T-cell (primary cell): ENCODE measurements at regions not wholly inside any gene's neighbourhood (a gene's known extent, or its start where the extent isn't known, plus 50 kb on each side); places are given as distances from the start of the nearest gene placed in this dataset.

Experiments used
- ATAC-seq, 4 experiments: fragments of 200-7000 bp in 3 of 4; fragments of 150-1000 bp in 1 of 4; cut with Tn5 transposase; replicated peaks in 1 of 4; 1 replicate in 3 of 4; 2 replicates in 1 of 4; pipeline ENCODE4 v1.10.0; 2021; ENCODE audit warnings: moderate library complexity in 3 of 4, mild to moderate bottlenecking in 2 of 4, moderate number of reproducible peaks in 1 of 4
- CTCF ChIA-PET, 2 donors: fragments of 300-600 bp; sonication (Branson Sonifier 250); formaldehyde crosslinking; loops; one replicate each; lab custom pipeline; 2022; ENCODE audit warnings: antibody characterized with exemption in 2 of 2; lab: Charles Lee
- POLR2A ChIA-PET, 2 donors: fragments of 300-600 bp; sonication (Branson Sonifier 250); formaldehyde crosslinking; loops; one replicate each; lab custom pipeline; 2022; ENCODE audit warnings: antibody characterized with exemption in 2 of 2; lab: Charles Lee
- DNase-seq, 35 experiments: peaks; one replicate each; pipeline versions ENCODE4 v3.0.0 to v3.0.0-alpha.2; 2013 to 2023
- H3K27ac ChIP-seq: one replicate; pipeline ENCODE4 v1.5.1; 2013; ENCODE audit warnings: low read length
- H3K27me3 ChIP-seq, 2 experiments: replicated peaks in 1 of 2; 1 replicate in 1 of 2; 2 replicates in 1 of 2; pipeline versions ENCODE4 v1.6.1 to v1.7.0; 2013; ENCODE audit warnings: low read length in 1 of 2, mixed read lengths in 1 of 2; ENCODE audit not compliant: control insufficient read depth in 2 of 2, insufficient read depth in 2 of 2; ENCODE audit errors: extremely low read depth in 1 of 2
- H3K36me3 ChIP-seq, 2 donors: 1 replicate in 1 of 2; 2 replicates in 1 of 2; pipeline versions ENCODE4 v1.6.1 to v1.7.0; 2013; ENCODE audit warnings: low read length in 1 of 2; ENCODE audit not compliant: control insufficient read depth in 2 of 2, insufficient read depth in 1 of 2; ENCODE audit errors: extremely low read depth in 1 of 2
- H3K4me1 ChIP-seq, 2 experiments: 1 replicate in 1 of 2; 2 replicates in 1 of 2; pipeline versions ENCODE4 v1.6.1 to v1.7.0; 2013; ENCODE audit warnings: low read length in 2 of 2, mixed read lengths in 1 of 2; ENCODE audit not compliant: insufficient read depth in 2 of 2, control insufficient read depth in 1 of 2; ENCODE audit errors: extremely low read depth in 1 of 2
- H3K4me3 ChIP-seq, 2 donors: 1 replicate in 1 of 2; 2 replicates in 1 of 2; pipeline versions ENCODE4 v1.5.1 to v1.7.0; 2013; ENCODE audit warnings: mild to moderate bottlenecking in 2 of 2, low read length in 1 of 2, moderate library complexity in 1 of 2; ENCODE audit not compliant: control insufficient read depth in 1 of 2; ENCODE audit errors: extremely low read depth in 1 of 2
- H3K9me3 ChIP-seq: 2 replicates; pipeline ENCODE4 v1.7.0; 2013
- H3K27ac Mint-ChIP-seq, 2 donors: one replicate each; pipeline ENCODE4 v1.8.0; 2020 to 2021; ENCODE audit warnings: mild to moderate bottlenecking in 2 of 2, mixed read lengths in 2 of 2
- H3K27me3 Mint-ChIP-seq, 2 donors: one replicate each; pipeline ENCODE4 v1.8.0; 2021 to 2022; ENCODE audit warnings: mixed read lengths in 2 of 2
- H3K36me3 Mint-ChIP-seq: one replicate; pipeline ENCODE4 v1.8.0; 2021; ENCODE audit warnings: mixed read lengths
- H3K4me1 Mint-ChIP-seq, 3 donors: one replicate each; pipeline ENCODE4 v1.8.0; 2020 to 2022; ENCODE audit warnings: mixed read lengths in 3 of 3, mild to moderate bottlenecking in 1 of 3
- H3K4me3 Mint-ChIP-seq, 3 donors: one replicate each; pipeline ENCODE4 v1.8.0; 2020 to 2022; ENCODE audit warnings: mild to moderate bottlenecking in 3 of 3, mixed read lengths in 3 of 3, moderate library complexity in 3 of 3
- H3K9me3 Mint-ChIP-seq, 3 donors: one replicate each; pipeline ENCODE4 v1.8.0; 2020 to 2022; ENCODE audit warnings: mixed read lengths in 3 of 3
- WGBS: methylation state at CpG from one replicate; pipeline ENCODE4 v1.1.5; 2013; ENCODE audit warnings: missing lambda C conversion rate; ENCODE audit not compliant: insufficient coverage; 5-methylcytosine and 5-hydroxymethylcytosine counted together

DNA sequence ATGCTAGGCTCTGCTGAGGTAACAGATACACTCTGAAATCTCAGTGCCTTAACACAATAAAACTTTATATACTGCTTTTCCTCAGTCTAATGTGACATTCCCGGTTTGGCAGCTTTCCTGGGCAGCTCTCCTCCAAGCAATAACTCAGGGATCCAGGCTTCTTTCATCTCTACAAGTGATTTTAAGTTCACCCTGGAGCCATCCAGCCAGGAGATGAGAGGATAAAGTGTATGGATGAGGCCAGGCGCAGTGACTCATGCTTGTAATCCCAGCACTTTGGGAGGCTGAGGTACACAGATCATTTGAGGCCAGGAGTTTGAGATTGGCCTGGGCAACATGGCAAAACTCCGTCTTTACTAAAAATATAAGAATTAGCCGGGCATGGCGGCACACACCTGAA lies 147.2 kb downstream of the UTP18 start:
- ATAC-seq (no peak), DNase-seq (no peak)
- Histone ChIP-seq H3K9me3 (no peaks in the 10 kb centered on the region), H3K27ac (no peak overlapping the region), H3K4me3 (no peak overlapping the region), H3K4me1 (no peaks in the 10 kb centered on the region), H3K36me3 (no peaks in the 10 kb centered on the region), H3K27me3 (peaks cover 0 to 5% of the 10 kb centered on the region in 2 experiments)
- no peaks in the 10 kb centered on the region for H3K36me3 Mint-ChIP-seq
- POLR2A ChIA-PET: no interaction called here
- H3K4me3 Mint-ChIP-seq: no peak overlapping the region
- no peaks in the 10 kb centered on the region for H3K9me3 Mint-ChIP-seq
- peaks cover 3 to 4% of the 10 kb centered on the region in 2 donors for H3K27me3 Mint-ChIP-seq
- no peak overlapping the region for H3K27ac Mint-ChIP-seq
- CTCF ChIA-PET: interaction anchor here in 1 of 2 donors (0.8 kb wide), 1 partner anchor 28 kb away, joined by 3 read pairs; no protein-coding TSS in a partner anchor
- H3K4me1 Mint-ChIP-seq: peaks cover 0 to 3% (median 0%) of the 10 kb centered on the region in 3 donors
- 88% methylated on average over 4 of the region's 5 CpGs for WGBS

DNA sequence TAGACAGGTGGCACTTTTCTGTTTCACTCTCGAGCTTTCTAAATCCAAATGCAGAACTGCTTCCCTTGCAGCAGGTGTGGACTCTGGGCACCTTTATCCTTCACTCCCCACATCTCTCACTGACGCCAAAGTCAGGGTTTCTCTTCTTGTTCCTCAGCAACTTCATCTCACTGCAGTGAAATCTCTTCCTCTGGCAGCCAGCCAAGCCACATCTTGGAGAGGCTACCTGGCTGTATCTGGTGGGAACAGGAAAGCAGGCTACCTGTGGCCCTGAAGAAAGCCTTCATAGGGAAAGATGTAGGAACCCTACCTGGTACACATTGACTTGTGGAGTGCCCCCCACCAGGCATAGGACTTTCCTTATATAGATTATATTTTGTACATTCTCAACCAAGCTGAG lies 159.1 kb downstream of the UTP18 start:
- H3K9me3 ChIP-seq: no peaks in the 10 kb centered on the region
- Mint-ChIP-seq H3K4me3 (peak overlapping the region in 1 of 3 donors; percentile 44), H3K27ac (peak overlapping the region in 1 of 2 donors; percentile 1), H3K9me3 (peaks cover 0 to 5% (median 0%) of the 10 kb centered on the region in 3 donors), H3K27me3 (no peaks in the 10 kb centered on the region), H3K36me3 (no peaks in the 10 kb centered on the region), H3K4me1 (peaks cover 23 to 48% (median 31%) of the 10 kb centered on the region in 3 donors)
- DNase-seq: peak in 5 of 35 experiments; percentile 12 to 31 (median 19)
- peaks cover 0 to 6% of the 10 kb centered on the region in 2 experiments for H3K27me3 ChIP-seq
- no peak overlapping the region for H3K4me3 ChIP-seq
- H3K27ac ChIP-seq: no peak overlapping the region
- no peaks in the 10 kb centered on the region for H3K36me3 ChIP-seq
- no peak for ATAC-seq
- WGBS: 11% methylated on average over 1 of the region's 2 CpGs
- ChIA-PET POLR2A (no interaction called here), CTCF (interaction anchor here in 1 of 2 donors (0.7 kb wide), 2 partner anchors 43 to 48 kb away, joined by 3 read pairs; no protein-coding TSS in a partner anchor)
- peaks cover 7 to 16% of the 10 kb centered on the region in 2 experiments for H3K4me1 ChIP-seq

DNA sequence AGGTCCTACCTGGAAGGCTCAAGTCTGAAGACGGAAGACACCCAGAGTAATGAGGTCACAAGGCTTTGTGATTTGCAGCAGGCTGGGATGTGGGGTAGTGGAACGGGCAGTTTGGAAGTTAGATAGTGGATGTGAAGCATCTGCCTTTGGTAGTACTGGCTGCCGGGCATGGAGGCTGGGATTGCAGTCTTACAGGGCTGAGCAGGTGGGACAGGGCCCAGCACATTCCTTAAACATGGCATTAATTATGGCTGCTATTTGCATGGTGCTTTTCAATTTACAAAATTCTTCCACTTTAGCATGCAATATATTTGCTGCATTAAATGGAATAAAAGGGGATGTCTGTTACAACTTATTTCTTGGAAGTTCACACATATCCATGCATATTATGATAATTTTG lies 161.2 kb downstream of the UTP18 start:
- H3K27ac Mint-ChIP-seq: no peak overlapping the region
- 79% methylated on average over 3 of the region's 3 CpGs for WGBS
- peaks cover 7 to 21% of the 10 kb centered on the region in 2 experiments for H3K4me1 ChIP-seq
- ATAC-seq (no peak), DNase-seq (no peak)
- H3K36me3 ChIP-seq: no peaks in the 10 kb centered on the region
- H3K4me1 Mint-ChIP-seq: peaks cover 27 to 58% (median 38%) of the 10 kb centered on the region in 3 donors
- no peaks in the 10 kb centered on the region for H3K27me3 Mint-ChIP-seq
- H3K9me3 Mint-ChIP-seq: peaks cover 0 to 5% (median 0%) of the 10 kb centered on the region in 3 donors
- no peak overlapping the region for H3K4me3 Mint-ChIP-seq
- ChIA-PET POLR2A (no interaction called here), CTCF (no interaction called here)
- no peak overlapping the region for H3K4me3 ChIP-seq
- H3K27ac ChIP-seq: no peak overlapping the region
- peaks cover 0 to 6% of the 10 kb centered on the region in 2 experiments for H3K27me3 ChIP-seq
- H3K9me3 ChIP-seq: no peaks in the 10 kb centered on the region
- H3K36me3 Mint-ChIP-seq: no peaks in the 10 kb centered on the region

DNA sequence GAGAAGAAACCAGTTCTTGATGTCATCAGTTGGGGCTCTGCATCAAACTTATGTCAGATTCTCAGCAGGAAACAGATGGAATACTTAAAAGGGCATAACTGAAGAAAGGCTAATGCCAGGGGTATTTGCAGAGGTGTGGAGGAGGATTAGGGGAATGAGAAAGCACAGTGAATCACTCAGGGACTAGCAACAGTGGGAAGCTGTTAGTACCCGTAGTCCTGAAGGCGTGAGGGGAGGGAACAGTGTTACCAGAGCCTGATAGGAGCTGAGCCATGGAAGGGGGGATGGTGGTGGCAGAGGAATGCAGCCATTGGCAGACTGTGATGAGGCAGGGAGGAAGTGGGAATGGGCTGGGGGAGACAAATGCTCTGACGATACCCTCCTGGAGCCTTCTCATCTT lies 162.3 kb downstream of the UTP18 start:
- H3K4me3 Mint-ChIP-seq: no peak overlapping the region
- DNase-seq: no peak
- peaks cover 0 to 5% (median 0%) of the 10 kb centered on the region in 3 donors for H3K9me3 Mint-ChIP-seq
- Histone ChIP-seq H3K4me3 (no peak overlapping the region), H3K9me3 (no peaks in the 10 kb centered on the region), H3K27me3 (peaks cover 0 to 6% of the 10 kb centered on the region in 2 experiments), H3K36me3 (no peaks in the 10 kb centered on the region), H3K27ac (no peak overlapping the region), H3K4me1 (peaks cover 18 to 24% of the 10 kb centered on the region in 2 experiments)
- no peak overlapping the region for H3K27ac Mint-ChIP-seq
- no peaks in the 10 kb centered on the region for H3K36me3 Mint-ChIP-seq
- ATAC-seq: no peak
- no peaks in the 10 kb centered on the region for H3K27me3 Mint-ChIP-seq
- H3K4me1 Mint-ChIP-seq: peaks cover 34 to 62% (median 45%) of the 10 kb centered on the region in 3 donors
- ChIA-PET POLR2A (interaction anchor here in 1 of 2 donors (0.5 kb wide), 1 partner anchor 189 kb away, joined by 5 read pairs; no protein-coding TSS in a partner anchor), CTCF (no interaction called here)
- WGBS: 93% methylated on average over 3 of the region's 3 CpGs

DNA sequence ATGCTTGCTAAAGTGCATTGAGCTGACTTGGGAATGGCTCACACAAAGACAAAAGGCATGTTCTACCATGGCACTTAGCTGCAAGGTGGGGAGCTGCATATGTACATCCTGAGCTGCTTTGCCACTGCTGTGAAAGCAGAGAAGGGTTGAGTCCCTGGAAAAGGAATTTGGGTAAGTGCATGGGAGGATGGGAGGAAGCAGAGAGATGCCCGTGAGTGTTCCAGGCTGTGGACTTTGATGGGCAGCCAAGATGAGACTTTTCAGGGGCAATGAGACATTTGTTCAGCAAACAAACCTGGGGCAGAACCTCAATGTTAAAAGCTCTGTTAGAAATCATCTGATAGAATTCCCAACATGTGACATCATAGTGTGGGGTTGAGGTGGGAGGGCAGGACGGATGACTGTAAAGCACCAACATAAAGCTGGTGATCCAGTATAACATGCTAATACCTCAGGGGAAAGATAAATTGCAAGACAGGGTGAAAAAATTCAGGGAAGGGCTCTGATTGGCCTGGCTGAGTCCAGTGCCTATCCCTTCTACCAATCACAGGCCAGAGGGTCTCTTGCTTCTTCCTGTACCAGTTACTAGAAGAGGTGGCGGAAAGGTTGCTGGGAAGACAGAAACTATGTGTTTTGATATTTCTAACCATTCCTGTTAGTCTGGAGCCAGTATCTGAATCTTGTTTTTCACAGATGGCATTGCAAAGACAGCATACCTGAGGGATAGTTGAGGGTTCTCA lies 163.2 kb downstream of the UTP18 start:
- H3K27me3 Mint-ChIP-seq: no peaks in the 10 kb centered on the region
- H3K27ac Mint-ChIP-seq: no peak overlapping the region
- H3K36me3 Mint-ChIP-seq: no peaks in the 10 kb centered on the region
- Histone ChIP-seq H3K4me1 (peaks cover 26 to 33% of the 10 kb centered on the region in 2 experiments), H3K36me3 (no peaks in the 10 kb centered on the region), H3K9me3 (no peaks in the 10 kb centered on the region), H3K27ac (no peak overlapping the region), H3K4me3 (no peak overlapping the region), H3K27me3 (peaks cover 0 to 6% of the 10 kb centered on the region in 2 experiments)
- no peak overlapping the region for H3K4me3 Mint-ChIP-seq
- 83% methylated on average over 1 of the region's 3 CpGs for WGBS
- POLR2A ChIA-PET: interaction anchor here in 1 of 2 donors (0.5 kb wide), 1 partner anchor 9 kb away, joined by 3 read pairs; no protein-coding TSS in a partner anchor
- peaks cover 38 to 63% (median 50%) of the 10 kb centered on the region in 3 donors for H3K4me1 Mint-ChIP-seq
- CTCF ChIA-PET: no interaction called here
- no peak for ATAC-seq
- no peak for DNase-seq
- H3K9me3 Mint-ChIP-seq: peaks cover 0 to 5% (median 0%) of the 10 kb centered on the region in 3 donors

DNA sequence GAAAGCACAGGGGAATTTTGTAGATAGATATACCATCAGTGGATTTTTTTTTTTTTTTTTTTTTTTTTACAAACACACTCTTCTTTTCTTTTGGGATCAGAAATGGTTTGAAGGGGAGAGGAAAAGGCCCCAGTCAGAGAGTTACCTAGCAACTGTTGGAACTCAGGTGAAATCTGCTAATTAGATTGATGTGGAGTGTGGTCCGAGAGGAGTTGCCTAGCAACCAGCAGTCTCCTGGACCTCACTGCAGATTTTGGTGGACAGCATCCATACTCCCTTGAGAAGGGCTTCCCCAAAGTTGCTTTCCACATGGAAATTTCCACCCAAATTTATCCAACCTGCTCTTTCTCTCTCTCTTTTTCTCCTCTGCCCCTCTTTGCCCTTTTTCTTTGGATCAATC lies 165.4 kb downstream of the UTP18 start:
- Histone ChIP-seq H3K36me3 (no peaks in the 10 kb centered on the region), H3K27ac (no peak overlapping the region), H3K4me1 (peaks cover 40 to 47% of the 10 kb centered on the region in 2 experiments), H3K4me3 (no peak overlapping the region), H3K9me3 (no peaks in the 10 kb centered on the region), H3K27me3 (peaks cover 0 to 6% of the 10 kb centered on the region in 2 experiments)
- CTCF ChIA-PET: no interaction called here
- peaks cover 46 to 68% (median 58%) of the 10 kb centered on the region in 3 donors for H3K4me1 Mint-ChIP-seq
- H3K4me3 Mint-ChIP-seq: no peak overlapping the region
- ATAC-seq (no peak), DNase-seq (no peak)
- peaks cover 0 to 5% (median 0%) of the 10 kb centered on the region in 3 donors for H3K9me3 Mint-ChIP-seq
- H3K27ac Mint-ChIP-seq: peak overlapping the region in 1 of 2 donors; percentile 29
- H3K27me3 Mint-ChIP-seq: no peaks in the 10 kb centered on the region
- POLR2A ChIA-PET: no interaction called here
- no peaks in the 10 kb centered on the region for H3K36me3 Mint-ChIP-seq
- no CpG with 5 or more reads among the region's 1 CpG for WGBS
